ENCODE measurements at regions not wholly inside any gene's neighbourhood (a gene's known extent, or its start where the extent isn't known, plus 50 kb on each side); places are given as distances from the start of the nearest gene placed in this dataset.
"Not testable (repeated sequence)": the region's sequence is repeated elsewhere in the genome, so short reads cannot be mapped to it uniquely, and the experiment has no call there.

DNA sequence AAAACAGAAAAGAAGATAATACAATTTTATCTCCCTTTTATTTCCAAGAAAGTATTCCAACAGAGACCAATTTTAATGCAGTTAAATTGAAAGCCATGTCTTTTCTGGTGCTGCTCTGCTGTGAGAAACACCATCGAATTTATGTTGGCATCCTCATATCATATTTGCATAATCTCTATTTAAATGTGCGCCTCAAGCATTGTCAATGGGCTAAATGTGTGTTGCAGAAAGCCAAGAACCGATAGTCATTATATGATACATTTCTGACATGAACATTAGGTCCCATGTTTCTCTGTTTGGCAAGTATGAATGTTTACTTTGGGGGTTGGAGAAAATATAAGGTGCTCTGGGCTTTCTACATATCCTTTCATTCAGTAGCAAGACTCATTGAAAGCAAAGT, 1023.5 kb upstream of the CELF2 start:
- no peak for DNase-seq (ENCODE audit: low read depth in 2 of 2)

DNA sequence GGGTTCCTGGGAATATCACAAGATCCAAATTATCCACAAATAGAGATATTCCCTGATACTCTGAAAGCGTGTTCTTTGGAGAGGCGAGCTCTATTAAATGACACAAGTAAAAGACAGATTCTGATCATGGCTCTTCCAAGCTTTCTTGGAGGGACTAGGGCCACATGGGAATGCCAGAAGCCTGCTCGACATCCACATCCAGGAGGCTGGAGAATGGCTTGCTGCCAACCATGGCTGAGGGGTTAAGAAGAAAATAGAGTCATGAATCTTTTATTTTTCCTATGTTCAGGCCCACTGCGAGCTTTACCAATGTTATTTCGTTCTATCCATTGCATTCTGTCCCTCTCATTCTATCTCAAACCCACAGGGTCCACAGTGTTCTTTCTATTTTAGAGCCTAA, 1018.0 kb upstream of the CELF2 start:
- no peak for DNase-seq (ENCODE audit: low read depth in 2 of 2)

DNA sequence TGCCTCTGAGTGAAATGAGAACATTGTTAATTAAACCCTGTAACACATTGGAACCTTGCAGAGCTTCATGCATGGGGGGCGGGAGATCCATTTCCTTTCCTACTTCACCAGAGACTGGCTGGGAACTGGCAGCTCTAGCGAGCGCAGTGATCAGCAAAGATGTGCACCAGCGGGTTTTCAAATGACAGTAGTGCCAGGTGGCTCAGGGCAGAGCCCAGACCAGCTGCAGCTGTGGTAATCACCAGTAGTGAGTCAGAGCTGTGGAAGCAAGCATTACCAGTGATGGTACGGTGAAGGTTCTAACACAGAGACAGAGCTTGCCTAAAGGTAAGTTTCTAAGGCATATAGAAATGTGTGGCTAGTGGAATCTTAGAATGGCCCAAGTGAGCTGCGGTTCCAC, 1009.7 kb upstream of the CELF2 start:
- DNase-seq (ENCODE audit: low read depth in 2 of 2): no peak

DNA sequence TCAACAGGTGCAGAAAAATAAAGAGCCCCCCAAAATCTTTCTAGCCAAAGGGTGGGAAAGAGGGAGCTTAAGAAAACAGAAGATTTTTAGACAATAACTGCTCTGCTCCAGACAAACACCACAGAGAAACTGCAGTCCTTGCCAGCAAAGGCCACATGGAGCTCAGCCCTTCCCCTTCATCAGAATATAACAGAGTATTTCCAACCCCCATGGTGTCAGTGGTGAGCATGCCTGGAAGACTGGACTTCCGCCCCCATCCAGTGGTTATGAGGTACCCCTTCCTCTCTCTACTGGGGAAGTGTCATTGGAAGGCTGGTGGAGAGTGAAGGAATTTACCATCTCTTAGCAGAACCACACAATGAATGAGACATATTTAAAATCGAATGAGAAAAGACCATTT, 1007.3 kb upstream of the CELF2 start:
- DNase-seq (ENCODE audit: low read depth in 2 of 2): no peak

DNA sequence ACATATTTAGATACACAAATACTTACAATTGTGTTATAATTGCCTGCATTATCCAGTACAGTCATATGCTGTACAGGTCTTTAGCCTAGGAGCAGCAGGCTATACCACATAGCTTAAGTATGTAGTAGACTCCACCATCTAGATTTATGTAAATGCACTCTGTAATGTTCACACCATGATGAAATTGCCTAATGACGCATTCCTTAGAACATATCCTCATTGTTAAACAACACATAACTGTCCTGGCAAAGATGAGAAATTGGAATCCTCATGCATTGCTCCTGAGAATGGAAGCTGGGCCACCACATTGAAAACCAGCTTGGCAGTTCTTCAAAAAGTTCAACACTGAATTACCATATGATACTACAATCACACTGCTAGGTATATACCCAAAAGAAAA, 1002.8 kb upstream of the CELF2 start:
- no peak for DNase-seq (ENCODE audit: low read depth in 2 of 2)

DNA sequence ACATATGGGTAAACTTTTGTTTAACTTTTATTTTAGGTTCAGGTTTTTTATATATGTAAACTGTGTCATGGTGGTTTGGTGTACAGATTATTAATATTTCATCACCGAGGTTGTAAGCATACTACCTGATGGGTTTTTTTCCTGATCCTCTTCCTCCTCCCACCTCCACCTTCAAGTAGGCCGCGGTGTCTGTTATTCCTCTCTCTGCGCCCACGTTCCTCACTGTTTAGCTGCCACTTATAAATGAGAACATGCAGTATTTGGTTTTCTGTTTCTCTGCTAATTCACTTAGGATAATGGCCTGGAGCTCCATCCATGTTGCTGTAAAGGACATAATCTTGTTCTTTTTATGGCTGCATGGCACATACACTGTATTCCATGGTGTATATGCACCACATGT, 1000.0 kb upstream of the CELF2 start:
- DNase-seq (ENCODE audit: low read depth in 2 of 2): no peak

DNA sequence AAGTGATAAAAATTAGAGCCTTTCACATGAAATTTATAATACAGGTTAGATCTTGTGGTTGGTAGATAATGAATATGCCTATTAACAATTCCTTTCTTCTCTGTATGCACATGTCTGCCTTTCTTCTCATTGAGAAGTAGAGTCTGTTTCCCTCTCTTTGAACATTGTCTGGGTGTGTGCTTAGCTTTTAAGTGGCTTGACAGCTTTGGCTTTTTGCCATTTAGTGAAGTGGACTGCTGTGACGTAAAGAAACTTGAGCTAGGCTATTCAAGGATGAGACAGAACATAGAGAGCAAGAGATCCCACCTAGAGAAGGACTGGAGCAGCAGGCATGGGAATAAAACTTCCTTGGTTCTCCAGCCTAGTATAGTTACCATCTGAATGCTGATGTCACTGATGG, 996.7 kb upstream of the CELF2 start:
- no peak for DNase-seq (ENCODE audit: low read depth in 2 of 2)

DNA sequence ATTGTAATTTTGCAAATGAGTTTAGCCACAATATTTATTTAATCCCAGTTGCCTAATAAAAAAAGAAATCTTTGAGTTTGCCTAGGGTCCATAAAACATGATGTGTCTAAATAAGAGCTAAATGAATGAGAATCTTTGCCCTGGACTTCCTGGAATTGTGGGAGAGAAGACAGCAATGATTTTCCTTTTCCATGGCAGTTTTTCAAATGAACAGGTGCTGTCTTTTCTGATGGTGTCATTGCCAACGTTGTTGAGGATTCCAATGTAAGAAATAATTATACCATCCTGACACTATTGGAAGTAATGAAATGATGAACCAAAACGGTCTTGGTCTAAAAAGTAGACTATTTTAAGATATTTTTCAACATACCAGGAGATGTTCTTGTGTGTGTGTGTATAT, 984.7 kb upstream of the CELF2 start:
- no peak for DNase-seq (ENCODE audit: low read depth in 2 of 2)

DNA sequence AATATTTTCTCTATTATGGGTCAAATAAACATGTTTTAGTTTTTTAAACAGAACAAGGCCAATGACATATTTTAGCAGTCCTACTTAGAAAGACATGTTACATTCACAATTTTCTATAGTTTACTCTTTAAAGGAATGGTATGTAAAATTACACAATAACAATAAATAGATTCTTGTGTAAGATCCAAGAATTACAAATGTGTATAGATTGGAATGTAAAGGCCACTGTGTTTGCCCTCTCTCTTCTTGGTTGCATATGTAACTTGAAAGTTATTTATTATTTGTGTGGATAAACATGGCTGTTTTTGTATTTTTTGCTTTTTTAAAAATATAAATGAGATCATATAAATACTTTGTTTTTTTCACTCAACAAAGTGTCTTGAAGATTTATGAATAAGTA, 979.3 kb upstream of the CELF2 start:
- DNase-seq (ENCODE audit: low read depth in 2 of 2): no peak

DNA sequence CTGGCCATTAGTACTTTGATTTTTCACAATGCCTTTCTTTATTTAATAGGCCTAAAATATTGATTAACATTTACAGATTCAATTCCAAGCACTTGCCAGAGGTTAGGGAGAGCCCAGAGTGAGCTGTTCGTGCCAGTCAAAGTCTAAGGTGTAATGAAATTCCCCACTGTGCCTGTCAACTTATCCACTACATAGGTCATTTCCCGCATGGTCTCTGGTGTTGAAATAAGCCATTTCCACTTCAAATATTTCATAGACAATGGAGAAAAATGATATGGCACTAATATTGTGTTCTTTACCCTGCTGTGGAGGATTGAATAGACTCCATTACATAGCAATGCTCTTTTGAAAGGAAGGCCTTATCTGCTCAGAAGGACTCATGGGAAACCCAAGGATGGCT, 978.1 kb upstream of the CELF2 start:
- no peak for DNase-seq (ENCODE audit: low read depth in 2 of 2)

DNA sequence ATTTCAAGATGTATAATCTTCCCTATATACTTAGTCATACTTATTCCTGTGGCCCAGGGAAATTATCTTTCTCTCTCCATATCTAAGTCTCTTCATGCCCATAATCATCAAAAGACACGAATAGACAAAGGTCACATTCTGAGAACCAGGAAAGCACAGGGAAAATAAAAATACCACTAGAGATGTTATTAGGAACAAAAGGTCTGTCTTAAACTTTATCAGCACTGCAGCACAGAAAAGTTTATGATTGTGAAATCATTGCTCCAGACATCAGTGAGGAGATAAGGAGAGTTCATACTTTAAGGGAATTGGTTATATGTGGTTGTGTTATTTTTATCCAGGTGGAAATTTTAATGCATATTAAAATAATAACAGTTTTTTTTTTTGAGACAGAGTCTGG, 974.6 kb upstream of the CELF2 start:
- DNase-seq (ENCODE audit: low read depth in 2 of 2): no peak

DNA sequence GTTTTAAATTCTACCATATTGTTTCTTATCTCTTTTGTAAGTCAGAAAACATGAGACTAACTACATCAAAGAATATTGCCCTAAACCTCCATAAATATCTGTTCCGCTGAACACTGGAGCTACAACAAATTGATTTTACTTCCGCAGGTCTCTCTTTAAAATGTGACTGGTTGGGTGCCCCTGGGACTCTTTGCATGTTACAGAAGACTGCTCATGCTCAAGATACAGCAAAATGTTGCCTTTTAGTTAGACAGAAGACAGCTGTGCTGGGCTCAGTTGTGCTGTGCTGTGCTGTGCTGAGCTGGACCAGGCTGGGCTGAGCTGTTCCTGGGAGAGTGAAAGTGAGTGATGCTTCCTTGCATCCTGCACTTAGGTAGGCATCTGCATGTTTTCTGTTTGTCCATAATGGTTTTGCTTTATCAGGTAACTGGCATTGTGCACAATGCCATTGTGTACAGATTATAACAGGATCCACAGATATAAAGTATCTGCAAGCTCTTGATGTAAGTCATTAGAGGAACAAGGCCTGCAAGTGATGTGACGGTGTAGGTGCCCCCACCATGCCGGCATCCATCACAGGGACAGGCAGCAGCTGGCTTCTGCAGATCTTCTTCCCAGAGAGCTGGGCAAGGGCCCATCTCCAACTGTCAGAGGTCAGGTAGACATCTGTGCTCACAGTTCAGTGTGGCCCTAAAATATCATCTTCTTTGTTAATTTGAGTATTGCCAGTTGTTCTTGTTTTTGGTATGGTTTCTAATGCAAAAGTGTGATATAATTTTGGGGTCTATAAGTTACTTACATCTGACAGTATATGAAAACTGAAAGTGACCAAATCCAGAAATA, 972.5 kb upstream of the CELF2 start:
- no peak for DNase-seq (ENCODE audit: low read depth in 2 of 2)

DNA sequence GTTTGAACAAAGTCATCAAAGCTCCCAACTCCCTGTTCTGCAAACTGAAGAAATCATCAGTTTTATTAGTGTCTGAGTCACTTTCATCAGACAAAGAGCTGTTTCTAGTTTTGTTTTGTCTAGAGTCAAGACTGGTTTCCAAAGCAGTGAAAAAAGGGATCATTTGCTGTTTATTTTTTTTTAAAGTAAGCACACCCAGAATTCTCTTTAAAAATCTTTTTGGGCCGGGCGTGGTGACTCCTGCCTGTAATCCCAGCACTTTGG, 972.0 kb upstream of the CELF2 start:
- no peak for DNase-seq (ENCODE audit: low read depth in 2 of 2)

DNA sequence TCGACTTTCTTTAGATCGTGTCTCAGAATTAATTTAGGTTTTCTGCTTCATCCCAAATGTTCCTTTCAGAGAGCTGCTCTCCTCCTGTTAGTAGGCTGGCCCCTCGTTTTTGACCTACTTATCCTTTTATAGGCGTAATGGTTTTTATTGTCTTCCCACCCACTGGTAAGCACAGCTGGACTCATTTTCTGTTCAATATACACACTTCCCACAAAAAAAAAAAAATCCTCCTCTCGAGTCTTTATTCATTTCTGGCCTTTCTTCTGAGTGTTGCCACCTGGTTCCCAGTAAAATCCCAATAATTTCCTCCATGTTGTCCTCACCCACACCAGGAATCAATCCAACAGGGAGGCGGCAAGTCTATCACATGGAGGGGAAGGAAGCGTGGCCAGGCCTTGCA, 970.2 kb upstream of the CELF2 start:
- no peak for DNase-seq (ENCODE audit: low read depth in 2 of 2)

DNA sequence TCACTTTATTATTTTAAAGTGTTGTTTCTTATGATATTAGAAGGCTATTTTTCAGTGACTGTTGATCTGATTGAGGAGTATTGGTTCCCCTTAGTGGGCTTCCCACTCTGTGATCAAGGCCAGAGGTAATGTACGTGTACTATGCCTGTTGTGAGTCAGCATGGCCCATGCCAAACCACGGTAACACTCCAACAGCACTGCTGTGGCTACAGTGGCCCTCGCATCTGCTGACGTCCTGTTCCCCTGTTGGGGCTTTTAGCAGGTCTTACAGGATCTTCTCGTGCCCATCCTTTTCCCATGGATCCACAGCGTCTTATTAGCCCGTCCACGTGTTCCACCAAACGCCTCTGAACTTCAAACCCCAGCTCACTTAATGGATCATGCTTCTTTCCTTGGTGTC, 964.6 kb upstream of the CELF2 start:
- no peak for DNase-seq (ENCODE audit: low read depth in 2 of 2)

DNA sequence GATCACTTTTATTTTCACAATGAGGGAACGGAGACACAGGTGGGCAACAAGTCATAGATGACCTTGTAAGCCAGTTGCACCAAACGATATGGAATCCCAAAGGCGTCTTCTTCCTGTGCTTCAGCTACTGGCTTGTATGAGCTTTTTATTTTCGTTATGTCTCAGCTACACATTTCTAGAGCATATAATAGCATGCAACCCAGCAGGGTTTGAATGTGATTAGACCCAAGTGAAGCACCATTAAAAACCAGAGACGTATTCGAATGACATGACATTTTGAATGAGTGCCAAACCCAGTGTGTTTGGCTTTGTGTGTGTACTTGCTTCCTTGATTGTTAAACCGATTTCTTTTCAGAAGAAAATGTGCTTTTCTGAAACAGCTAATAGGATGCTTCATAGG, 963.2 kb upstream of the CELF2 start:
- no peak for DNase-seq (ENCODE audit: low read depth in 2 of 2)

DNA sequence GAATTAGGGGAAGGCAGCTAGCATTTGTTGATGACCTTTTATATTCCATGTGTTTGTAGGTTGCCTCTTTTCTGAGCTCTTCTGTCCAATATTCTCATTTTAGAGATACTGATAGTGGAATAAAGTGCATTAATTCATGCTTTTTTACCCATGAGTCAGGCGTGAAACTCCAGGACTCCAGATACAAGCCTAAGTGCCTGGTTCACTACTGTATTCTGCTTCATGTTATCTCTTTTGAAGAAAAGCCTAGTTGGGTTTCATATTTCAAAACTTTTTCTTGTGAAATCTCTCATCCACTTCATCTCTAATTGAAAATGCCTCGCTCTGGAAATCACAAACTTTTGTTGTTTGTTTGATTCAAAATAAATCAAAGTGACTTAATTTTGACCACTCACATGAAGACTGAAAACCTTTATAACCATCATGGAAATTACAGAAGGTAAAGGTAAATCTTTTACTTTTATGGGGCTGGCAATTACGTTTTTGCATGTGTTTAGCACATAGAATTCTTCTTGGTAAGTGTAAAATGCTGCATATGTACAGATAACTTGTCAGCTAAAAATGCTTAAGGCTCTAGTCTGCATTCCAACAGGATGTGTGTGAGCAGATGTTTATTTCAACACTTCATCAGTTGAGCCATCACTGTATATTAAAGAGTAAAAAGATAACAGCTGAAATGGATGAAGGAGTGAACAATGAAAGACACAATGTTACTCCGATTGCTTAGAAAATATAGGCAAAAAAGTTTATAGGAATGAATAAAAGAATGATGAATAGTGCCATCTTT, 961.8 kb upstream of the CELF2 start:
- no peak for DNase-seq (ENCODE audit: low read depth in 2 of 2)

DNA sequence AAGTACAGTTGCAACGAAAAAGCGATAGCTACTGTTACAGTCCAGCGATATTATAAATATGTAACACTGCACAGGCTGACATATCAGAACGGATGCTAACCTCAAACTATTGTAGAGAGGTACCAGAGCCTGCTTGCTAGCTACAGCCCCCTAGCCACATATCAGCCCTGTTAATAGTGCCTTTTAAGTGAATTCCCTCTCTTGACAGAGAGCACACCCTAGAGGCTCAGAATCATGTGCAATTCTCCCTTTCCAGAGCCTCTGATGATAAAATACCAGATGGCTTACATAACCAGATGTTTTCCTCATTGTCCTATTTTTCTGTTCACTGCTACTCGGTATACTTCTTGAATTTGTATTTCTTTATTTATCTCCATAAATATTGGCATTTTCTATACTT, 960.7 kb upstream of the CELF2 start:
- DNase-seq (ENCODE audit: low read depth in 2 of 2): no peak

DNA sequence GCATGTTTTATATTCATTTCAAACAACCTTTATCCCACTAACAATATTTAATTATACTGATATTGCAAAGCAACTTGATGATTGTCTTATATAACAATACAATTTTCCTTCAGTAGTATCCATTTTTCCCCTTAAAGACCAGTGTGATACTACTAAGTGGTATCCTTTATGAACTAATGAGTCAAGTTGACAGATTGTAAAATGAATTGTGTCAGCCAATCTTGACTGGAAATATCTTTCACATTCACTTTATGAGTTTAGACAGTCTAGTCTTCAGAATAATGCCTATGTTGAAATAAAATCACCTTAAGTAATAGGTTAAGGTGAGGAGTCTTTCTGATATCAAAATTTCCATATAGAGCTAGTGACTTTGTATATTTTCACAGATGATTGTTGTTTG, 950.0 kb upstream of the CELF2 start:
- DNase-seq (ENCODE audit: low read depth in 2 of 2): no peak

DNA sequence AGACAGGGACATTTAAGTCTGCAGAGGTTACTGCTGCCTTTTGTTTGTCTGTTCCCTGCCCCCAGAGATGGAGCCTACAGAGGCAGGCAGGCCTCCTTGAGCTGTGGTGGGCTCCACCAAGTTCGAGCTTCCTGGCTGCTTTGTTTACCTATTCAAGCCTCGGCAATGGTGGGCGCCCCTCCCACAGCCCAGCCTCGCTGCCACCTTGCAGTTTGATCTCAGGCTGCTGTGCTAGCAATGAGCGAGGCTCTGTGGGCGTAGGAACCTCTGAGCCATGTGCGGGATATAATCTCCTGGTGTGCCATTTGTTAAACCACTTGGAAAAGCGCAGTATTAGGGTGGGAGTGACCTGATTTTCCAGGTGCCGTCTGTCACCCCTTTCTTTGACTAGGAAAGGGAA, 942.8 kb upstream of the CELF2 start:
- not testable (repeated sequence) for DNase-seq (ENCODE audit: low read depth in 2 of 2)

DNA sequence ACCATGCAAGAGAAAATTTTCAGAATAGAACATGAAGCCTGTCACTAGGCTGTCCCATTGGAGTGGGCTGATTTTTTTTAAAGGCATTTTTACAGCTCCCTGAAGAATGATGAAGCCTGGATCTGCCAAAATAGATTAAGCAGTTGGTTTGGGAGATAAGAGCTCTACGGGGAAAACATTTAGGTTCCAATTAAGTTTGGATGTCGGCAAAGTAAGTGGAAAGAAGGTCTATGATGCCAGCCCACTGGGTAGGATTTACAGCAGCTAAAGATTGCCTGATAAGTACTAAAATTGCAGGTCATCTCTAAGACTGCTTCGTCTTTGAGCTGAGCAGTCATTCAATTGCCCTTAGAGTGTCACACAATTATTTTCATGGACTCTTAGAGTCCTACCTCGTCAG, 939.2 kb upstream of the CELF2 start:
- no peak for DNase-seq (ENCODE audit: low read depth in 2 of 2)

DNA sequence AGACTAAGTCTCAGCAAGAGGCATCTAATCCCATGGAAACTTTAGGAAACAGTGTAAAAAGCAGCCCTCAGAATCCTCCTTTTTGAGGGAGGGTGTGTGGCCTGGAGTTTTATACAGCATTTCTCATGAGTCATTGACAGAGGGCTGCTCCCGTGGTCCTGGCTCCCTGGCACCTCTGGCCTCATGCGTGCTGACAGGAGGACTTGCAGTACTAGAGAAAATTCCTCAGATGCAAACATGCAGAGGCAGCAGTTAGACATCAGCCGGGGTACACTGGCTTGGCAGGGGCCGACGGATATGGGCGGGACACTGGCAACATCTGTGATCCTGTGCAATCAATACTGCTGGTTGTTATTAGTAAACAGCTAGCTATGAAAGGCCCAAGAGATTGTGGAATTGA, 925.1 kb upstream of the CELF2 start:
- no peak for DNase-seq (ENCODE audit: low read depth in 2 of 2)

DNA sequence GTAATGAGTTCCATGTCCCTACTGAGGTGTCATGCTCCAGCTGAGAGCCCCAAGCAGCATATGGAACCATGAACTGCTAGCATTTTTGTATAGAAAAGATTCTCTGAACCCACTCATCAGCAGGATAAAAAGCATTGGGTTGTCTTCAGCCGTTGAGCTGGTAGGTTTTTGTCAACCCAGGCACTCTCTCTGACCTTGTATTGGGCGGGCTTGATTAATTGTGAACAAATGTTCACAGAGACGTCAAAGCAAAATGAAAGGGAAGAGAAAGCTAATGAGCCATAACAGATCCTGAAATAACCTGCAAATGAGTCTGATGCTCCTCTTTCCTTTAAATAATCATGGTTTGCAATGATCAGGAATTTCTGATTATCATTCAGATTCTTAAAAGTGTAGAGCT, 924.7 kb upstream of the CELF2 start:
- no peak for DNase-seq (ENCODE audit: low read depth in 2 of 2)

DNA sequence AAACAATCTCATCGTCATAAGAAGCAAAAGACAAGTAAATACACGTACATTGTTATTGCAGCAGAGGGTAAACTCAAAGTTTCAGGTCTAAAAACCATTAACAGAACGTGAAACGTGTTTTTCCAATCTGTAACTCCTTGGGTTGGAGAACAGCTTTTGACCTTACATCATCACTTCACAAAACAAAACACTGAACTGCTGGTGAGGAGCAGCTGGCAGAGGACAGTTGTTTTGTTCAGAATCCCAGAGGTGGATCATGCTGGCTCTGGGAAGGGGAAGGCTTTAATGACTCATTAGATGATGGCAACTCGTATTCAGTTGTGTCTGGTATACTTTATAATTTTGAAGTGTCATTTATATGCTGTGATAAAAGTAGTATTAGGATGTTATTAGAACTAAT, 923.0 kb upstream of the CELF2 start:
- DNase-seq (ENCODE audit: low read depth in 2 of 2): no peak
